ENCODE measurements at regions not wholly inside any gene's neighbourhood (a gene's known extent, or its start where the extent isn't known, plus 50 kb on each side); places are given as distances from the start of the nearest gene placed in this dataset.

DNA sequence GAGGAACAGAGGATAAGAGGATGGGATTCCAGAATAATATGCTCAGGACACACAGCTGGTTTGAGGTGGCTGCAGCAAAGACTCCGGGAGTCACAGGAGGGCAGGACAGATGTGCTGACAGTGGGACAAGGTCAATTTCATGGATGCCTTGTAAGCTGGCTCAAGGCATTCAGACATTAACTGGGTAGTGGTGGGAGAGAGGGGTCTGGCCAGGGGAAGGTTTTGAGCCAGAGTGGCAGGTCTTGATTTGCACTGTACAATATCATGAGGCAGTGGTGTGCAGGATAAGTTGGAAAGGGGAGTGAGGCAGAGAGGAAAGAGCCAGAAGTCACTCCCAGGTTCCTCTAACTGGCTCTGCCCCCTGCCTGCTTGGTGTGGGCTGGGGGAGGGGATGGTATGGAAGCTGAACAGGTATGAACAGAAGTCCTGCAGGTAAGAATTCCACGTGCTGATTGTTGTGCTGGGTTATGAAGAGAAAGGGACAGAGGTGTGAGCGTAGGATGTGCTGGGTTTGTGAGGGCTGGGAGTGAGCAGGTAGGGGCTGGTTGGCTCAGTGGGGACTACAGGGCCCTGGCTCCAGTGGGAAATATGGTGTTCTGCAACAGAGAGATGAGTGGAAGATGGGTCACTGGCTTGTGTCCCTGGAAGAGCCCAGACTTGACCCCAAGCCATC lies 141.7 kb upstream of the COPS8 start:
- peaks cover 19% of the 10 kb centered on the region for H3K4me1 Mint-ChIP-seq
- H3K27me3 Mint-ChIP-seq (ENCODE audit: low read depth), result no peaks in the 10 kb centered on the region
- no peaks in the 10 kb centered on the region for H3K9me3 Mint-ChIP-seq
- no peaks in the 10 kb centered on the region for H3K36me3 Mint-ChIP-seq (ENCODE audit: low read depth)
- no peak for TF ChIP-seq CTCF (conservative IDR thresholded peaks at IDR 0.05)
- H3K4me3 Mint-ChIP-seq, result no peak overlapping the region
- DNase-seq (ENCODE audit: low read depth, low spot score), result no peak
- H3K27ac Mint-ChIP-seq (ENCODE audit: unreplicated experiment), result peak overlapping the region; percentile 78

- no peak for DNase-seq (ENCODE audit: low read depth, low spot score)
- peaks cover 24% of the 10 kb centered on the region for H3K4me1 Mint-ChIP-seq
- TF ChIP-seq CTCF (conservative IDR thresholded peaks at IDR 0.05), result no peak
- no peaks in the 10 kb centered on the region for H3K27me3 Mint-ChIP-seq (ENCODE audit: low read depth)
- no peak overlapping the region for H3K27ac Mint-ChIP-seq (ENCODE audit: unreplicated experiment)
- no peak overlapping the region for H3K4me3 Mint-ChIP-seq
- no peaks in the 10 kb centered on the region for H3K9me3 Mint-ChIP-seq
- H3K36me3 Mint-ChIP-seq (ENCODE audit: low read depth), result no peaks in the 10 kb centered on the region
Observed at GRCh38 chr2:236944561-236944960, 141.1 kb upstream of the COPS8 start.

GRCh38 chr2:236945431-236946016 lies 140.2 kb upstream of the COPS8 start:
- Mint-ChIP-seq H3K4me1 (peaks cover 18% of the 10 kb centered on the region), H3K27ac (ENCODE audit: unreplicated experiment) (no peak overlapping the region), H3K4me3 (no peak overlapping the region), H3K27me3 (ENCODE audit: low read depth) (no peaks in the 10 kb centered on the region), H3K36me3 (ENCODE audit: low read depth) (no peaks in the 10 kb centered on the region), H3K9me3 (no peaks in the 10 kb centered on the region)
- DNase-seq (ENCODE audit: low read depth, low spot score), result no peak
- TF ChIP-seq CTCF (conservative IDR thresholded peaks at IDR 0.05), result no peak

DNA sequence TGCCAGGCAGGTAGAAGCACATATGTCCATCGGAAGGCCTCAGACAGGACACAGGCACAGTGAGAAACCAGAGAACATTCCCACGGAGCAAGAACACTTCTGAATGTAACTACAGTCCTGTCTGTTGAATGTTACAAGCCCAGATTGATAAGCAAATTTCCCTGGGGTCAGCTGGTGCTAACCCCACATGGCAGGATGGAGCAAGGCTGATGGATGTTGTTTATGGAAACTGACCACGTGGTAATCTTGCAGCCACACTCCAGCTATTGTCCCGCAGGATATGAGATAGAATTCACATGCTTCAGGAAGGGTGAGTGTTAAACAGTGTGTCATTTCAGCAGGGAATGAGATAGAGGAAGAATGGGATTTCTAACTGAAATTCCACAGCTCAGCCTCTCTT lies 138.8 kb upstream of the COPS8 start:
- peaks cover 3% of the 10 kb centered on the region for H3K36me3 Mint-ChIP-seq (ENCODE audit: low read depth)
- H3K4me3 Mint-ChIP-seq, result no peak overlapping the region
- H3K9me3 Mint-ChIP-seq, result peaks cover 4% of the 10 kb centered on the region
- no peak for DNase-seq (ENCODE audit: low read depth, low spot score)
- H3K27ac Mint-ChIP-seq (ENCODE audit: unreplicated experiment), result no peak overlapping the region
- TF ChIP-seq CTCF (conservative IDR thresholded peaks at IDR 0.05), result no peak
- no peaks in the 10 kb centered on the region for H3K27me3 Mint-ChIP-seq (ENCODE audit: low read depth)
- peaks cover 13% of the 10 kb centered on the region for H3K4me1 Mint-ChIP-seq

- H3K9me3 Mint-ChIP-seq, result peaks cover 6% of the 10 kb centered on the region
- no peaks in the 10 kb centered on the region for H3K27me3 Mint-ChIP-seq (ENCODE audit: low read depth)
- DNase-seq (ENCODE audit: low read depth, low spot score), result no peak
Observed at GRCh38 chr2:236947294-236947693, 138.4 kb upstream of the COPS8 start.

More at GRCh38 chr2:236947294-236947693, 138.4 kb upstream of the COPS8 start:
- no peak for TF ChIP-seq CTCF (conservative IDR thresholded peaks at IDR 0.05)
- H3K27ac Mint-ChIP-seq (ENCODE audit: unreplicated experiment), result no peak overlapping the region
- H3K4me1 Mint-ChIP-seq, result peaks cover 13% of the 10 kb centered on the region
- no peak overlapping the region for H3K4me3 Mint-ChIP-seq
- peaks cover 3% of the 10 kb centered on the region for H3K36me3 Mint-ChIP-seq (ENCODE audit: low read depth)

Measured in neural crest cell (in vitro differentiated cells).